HG03139 (cell line): ENCODE measurements at regions not wholly inside any gene's neighbourhood (a gene's known extent, or its start where the extent isn't known, plus 50 kb on each side); places are given as distances from the start of the nearest gene placed in this dataset.

Experiments
- ATAC-seq: cut with Tn5 transposase; IDR thresholded peaks from one replicate; pipeline ENCODE4 v1.9.1; 2021; ENCODE audit not compliant: unreplicated experiment

GRCh38 chr4:173713026-173713425 is 183.0 kb upstream of the HAND2 start:
- no peak for ATAC-seq

DNA sequence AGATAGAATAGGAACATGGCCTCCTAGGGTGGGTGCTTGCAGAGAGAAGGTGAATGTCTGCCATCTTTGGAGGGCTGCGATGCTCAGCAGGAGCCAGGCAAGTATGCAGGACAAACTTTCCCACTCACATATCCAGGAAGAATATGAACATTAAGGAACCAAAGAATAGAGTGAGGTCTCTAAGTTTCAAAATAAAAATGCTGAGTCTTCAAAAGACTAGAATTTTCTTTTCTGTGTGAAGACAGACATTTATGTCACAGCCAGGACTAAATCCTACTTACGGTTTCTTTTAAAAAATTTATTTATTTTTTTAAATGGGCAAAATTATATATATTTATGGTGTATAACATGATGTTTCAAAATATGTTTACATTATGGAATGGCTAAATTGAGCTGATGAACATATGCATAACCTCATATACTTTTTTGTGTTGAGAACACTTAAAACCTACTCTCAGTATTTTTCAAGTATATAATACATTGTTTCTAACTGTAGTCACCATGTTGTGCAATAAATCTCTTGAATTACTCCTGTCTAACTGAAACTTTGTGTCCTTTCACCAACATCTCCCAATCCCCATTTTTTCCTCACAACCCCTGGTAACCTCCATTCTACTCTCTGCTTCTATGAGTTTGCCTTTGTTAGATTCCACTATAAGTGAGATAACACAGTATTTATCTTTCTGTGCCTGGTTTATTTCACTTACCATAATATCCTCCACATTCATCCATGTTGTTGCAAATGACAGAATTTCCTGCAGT is 177.8 kb upstream of the HAND2 start:
- no peak for ATAC-seq

DNA sequence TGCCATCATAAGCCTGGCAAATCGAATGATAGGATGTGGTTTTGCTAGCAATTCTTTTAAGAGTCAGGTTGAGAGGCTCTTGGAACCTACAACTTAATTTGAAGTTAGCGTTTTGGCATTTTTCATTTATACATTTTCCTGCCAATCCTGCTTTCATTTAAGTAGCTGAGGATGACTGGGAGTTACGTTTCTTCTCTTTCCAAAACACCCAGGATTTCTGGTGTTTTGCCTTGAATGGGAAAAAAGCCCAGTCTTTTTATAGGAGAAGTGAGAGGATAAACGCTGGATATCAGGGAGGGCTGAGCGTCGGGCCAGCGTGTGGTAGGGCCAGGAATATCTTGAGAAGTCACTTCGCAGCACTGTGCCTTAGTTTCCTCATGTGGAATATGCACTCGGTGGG is 174.2 kb upstream of the HAND2 start:
- ATAC-seq, result no peak

- ATAC-seq, result no peak
These were observed 173.0 kb upstream of the HAND2 start for GRCh38 chr4:173703021-173703420.

- ATAC-seq, result no peak
These were observed 170.6 kb upstream of the HAND2 start for GRCh38 chr4:173700650-173701049.

DNA sequence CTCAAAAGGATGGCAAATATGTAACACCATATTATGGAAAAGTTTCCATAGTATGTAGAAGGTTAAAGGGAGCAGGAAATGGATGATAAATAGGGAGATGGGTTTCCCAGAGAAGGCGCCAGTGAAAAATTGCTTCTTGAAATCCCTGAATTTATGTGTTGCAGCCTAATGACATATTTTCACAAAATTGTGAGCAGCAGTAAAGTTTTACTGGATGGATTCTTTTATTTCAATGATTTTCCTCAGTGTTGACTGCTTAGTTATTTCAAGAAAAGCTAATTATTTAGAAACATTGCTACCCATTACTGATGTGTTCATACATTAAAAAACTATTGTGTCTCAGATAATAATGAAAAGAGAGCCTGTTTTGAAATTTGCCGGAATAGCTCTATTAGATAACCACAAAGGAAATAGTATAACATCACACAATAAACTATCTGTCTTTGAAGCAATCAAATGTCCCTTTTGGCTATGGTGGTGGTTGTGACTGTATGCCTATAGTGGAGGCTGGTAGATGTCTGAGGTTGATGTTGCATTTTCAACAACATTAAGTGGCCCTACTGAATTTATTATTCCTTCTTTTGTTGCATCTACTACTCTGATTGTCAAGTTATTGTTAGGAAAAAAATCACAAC is 169.9 kb upstream of the HAND2 start:
- no peak for ATAC-seq

DNA sequence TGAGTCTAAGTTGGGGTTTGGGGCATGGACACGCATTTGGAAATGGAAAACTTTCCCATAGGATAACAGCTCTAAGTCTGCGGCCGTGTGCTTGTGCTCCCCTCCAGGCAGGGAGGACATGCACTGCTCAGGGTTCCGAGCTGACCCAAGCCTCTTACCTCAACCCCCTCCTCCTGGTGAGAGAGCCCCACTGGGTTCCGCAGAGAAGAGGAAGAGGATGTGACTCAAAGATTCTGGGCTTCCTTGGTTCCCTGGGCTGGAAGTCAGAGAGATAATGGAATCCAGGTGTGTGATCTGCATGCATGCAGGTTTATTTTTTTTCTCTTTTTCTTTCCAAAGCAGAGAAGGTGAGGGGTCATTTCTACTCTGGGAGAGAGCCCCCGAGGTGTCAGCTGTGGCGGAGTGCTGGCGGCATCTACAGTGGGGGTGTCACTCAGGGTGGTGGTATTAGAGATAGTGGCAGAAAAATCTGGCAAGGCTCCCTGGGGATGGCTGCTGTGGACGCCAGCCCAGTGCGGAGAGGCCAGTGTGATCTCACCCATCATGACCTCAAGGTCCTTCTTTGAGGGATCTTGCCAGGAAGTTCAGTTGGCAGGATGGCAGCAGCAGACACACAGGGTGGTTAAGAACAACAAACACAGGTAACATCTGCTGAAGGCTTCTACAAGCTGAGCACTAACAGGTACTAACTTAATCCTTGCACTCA is 168.7 kb upstream of the HAND2 start:
- ATAC-seq, result no peak

DNA sequence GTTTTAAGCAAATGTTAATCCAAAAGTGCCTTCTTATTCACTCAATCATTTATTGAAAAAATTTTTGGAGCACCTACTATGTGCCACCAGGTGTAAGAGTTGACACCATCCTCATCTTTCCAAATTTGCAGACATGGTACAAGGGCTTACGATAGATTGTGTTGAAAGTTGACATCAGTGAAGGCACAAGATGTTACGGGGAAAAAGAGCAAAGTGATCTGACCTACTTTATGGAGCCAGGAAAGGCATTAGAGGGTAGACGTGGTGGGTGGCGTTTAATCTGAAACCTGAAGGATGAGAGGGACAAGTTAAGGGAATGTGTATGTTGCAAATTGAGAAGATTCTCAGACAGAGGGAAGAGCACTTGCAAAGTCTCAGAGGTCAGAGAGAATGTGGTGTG is 167.8 kb upstream of the HAND2 start:
- ATAC-seq, result no peak

DNA sequence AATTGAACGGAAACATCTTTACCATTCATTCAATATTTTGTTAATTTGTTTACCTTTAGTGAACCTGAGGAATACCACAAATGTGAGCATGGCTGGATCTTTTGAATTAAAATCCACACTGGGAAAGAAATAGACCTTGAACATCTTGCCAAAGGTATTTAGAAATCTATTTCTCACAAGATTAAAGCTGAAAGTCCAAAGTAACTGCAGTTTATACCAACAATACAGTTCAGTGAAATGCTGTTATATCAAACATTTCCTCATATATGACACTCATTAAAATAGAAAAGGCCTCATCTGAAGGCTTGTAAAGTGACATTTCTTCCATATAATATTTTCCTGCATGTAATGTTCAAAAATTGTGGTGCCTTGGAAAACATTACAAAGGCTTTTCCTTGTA is 166.5 kb upstream of the HAND2 start:
- no peak for ATAC-seq

DNA sequence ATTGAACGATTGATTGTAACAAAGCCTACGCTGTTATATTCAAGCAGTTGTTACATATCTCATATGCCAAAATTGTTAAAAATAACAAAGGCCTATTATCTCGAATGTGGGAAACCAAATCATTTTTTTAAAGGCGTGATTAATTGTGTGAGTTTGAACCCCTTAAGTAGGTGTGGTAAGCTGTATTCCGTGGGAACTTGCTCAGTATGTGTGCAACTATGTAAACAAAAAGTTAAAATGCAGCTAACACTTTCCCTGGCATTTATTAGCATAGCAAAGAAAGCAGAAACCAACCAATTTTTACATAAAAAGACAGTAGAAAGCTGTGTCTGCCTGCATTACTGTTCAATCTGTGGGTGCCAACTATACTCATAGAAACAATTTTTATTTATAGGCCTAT is 166.0 kb upstream of the HAND2 start:
- ATAC-seq, result no peak

DNA sequence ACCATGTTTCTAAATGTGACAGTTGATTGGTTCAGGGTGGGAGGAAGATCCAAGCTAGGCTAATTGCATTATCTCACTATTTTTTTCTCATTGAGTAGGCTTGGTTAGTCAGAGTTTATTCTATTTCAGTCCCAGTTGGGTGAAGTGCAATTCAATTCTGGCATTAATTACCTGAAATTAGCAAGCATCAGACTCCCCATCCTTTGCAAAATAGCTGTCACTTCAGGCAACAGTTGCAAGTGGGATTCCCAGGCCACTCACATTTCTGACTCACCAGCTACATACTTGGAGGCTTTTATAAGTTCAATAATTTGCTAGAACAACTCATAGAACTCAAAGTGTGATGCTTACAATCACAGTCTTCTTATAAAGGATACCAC is 155.8 kb upstream of the HAND2 start:
- no peak for ATAC-seq

DNA sequence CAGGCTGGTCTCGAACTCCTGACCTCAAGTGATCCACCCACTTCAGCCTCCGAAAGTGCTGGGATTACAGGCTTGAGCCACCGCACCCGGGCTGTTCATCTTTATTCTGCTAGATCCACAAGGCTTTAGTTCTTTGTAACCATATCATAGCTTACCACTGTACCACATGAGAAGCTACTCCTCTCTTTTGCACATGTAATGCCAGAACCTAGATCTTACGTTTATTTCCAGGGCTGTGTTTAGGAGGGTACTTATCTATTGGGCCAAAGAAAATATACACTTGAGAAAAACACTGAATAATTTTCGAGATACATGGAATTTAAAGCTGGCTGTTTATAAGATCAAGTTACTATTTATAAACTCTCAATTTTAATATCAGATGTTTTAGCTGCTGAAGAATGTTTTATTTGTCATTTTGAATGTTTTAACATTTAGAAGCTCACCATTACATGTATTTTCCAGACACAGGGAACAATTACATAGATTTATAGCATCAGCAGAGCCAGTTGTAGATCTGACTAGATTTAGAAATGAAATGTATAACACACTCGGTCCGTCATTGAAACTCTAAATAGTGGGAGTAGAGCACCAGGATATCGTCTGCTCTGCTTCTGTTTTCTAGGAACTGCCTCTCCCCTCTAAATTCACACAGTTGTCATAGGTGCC is 155.3 kb upstream of the HAND2 start:
- ATAC-seq, result no peak

DNA sequence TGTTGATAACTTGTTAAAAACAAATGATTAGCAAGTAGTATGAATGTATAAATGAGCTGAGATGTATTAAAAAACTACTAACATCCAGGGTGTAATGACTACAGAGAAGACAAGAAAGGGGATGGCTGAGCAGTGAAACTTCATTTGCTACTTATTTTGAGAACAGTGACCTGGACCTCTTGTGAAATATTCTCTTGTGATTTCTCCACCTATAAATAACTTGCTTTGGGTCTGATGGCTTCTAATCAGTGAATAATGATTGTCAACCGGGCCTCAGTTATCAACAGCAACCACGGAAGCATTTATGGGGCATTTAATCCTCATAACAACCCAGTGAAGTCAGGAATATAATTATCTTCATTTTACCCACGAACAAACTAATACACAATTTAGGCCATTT is 154.2 kb upstream of the HAND2 start:
- no peak for ATAC-seq

GRCh38 chr4:173682609-173683008 is 152.6 kb upstream of the HAND2 start:
- no peak for ATAC-seq

GRCh38 chr4:173680278-173680677 is 150.2 kb upstream of the HAND2 start:
- no peak for ATAC-seq

GRCh38 chr4:173675446-173675845 is 145.4 kb upstream of the HAND2 start:
- ATAC-seq, result no peak

DNA sequence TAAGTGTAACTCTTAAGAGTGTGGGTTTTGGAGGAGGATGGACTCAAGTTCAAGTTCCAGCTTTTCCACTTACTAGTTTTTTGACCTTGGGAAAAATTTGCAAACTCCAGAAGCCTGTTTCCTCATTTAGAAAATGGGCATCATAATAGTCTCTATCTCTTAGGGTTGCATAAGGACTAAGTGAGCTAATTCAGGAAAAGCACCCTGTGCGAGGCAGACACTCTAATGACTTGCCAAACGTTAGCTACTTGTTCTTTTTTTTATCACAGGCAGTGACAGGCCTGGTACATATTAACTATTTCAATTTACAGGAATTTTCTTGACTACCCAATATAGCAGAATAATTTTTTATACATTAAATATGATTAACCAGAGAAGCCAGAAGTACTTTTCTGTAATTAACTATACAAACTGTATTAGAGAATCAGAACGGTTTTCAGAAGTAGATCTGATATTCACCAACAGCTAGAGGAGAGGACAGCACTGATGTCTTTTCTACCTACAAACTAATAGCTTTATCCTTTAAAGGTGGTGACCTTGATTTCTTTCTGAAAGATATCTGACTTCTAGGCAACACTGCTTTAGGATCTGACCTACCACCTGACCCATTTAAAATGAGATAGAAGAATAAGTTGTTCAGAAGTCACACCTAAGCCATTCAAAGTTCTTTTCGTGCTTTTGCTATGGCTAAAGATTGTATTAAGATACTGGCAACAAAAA is 139.6 kb upstream of the HAND2 start:
- no peak for ATAC-seq

DNA sequence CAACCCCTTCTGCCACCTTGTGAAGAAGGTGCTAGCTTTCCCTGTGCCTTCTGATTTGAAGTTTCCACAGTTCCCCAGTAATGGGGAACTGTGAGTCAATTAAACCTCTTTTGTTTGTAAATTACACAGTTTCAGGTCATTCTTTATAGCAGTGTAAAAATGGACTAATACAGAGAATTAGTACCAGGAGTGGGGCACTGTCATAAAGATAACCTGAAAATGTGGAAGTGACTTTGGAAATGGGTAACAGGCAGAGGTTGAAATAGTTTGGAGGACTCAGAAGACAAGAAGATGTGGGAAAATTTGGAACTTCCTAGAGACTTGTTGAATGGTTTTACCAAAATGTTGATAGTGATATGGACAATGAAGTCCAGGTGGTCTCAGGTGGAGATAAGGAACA is 131.0 kb upstream of the HAND2 start:
- no peak for ATAC-seq

GRCh38 chr4:173656898-173657297 is 126.9 kb upstream of the HAND2 start:
- ATAC-seq, result no peak

- ATAC-seq, result no peak
These were observed 122.4 kb upstream of the HAND2 start for GRCh38 chr4:173652283-173652931.
